Occipital lobe (tissue), 2 donors: ENCODE measurements at regions not wholly inside any gene's neighbourhood (a gene's known extent, or its start where the extent isn't known, plus 50 kb on each side); places are given as distances from the start of the nearest gene placed in this dataset. TPM values are rescaled to one million over a fixed set of nuclear protein-coding genes. Genes with fewer than 3 reads are reported as not detected.
A peak's percentile ranks its signal among the peaks of the same experiment; 100 is the strongest.

ENCODE experiments used
- DNase-seq: peaks from one replicate; lab custom pipeline; 2025; lab: John Stamatoyannopoulos, UW
- small RNA-seq: library from RNA; depleted of rRNA; stranded (forward); fragments of <200 nt; gene quantifications from one replicate; pipeline ENCODE3, GENCODE V24; 2014

DNA sequence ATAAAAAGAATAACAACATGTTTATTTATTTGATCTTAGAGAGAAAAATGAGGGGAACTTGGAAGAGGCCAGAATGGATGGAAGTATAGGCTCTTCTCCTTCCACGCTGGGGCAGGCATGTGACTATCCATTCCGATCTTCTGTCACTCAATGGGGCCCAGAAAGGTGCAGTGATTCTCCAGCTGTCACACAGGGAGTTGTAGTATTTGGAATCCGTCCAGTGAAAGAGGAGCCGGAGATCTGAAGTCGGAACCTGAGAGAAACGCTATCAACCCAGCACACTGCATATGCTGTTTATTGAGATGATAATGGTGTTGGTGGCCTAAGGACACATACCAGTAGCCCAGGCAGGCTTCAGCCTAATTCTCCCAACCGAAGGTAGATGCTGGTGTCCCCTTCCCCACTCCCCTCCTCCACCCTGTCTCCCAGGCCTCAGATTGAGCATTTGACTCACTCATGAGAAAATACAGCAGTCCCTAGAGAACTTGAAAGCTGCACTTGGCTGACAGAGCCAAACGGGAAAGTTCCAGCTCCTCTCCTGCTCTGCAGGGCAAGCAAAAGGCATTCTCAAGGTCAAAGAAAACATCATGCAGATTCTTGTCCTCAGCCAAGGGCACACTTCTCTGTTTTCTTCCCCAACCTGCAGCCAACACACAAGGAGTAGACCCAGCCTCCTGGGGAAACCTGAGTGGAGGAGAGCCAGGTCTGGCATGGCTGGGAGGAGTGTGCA is 100.4 kb downstream of the IRF2BPL start:
- no peak for DNase-seq

DNA sequence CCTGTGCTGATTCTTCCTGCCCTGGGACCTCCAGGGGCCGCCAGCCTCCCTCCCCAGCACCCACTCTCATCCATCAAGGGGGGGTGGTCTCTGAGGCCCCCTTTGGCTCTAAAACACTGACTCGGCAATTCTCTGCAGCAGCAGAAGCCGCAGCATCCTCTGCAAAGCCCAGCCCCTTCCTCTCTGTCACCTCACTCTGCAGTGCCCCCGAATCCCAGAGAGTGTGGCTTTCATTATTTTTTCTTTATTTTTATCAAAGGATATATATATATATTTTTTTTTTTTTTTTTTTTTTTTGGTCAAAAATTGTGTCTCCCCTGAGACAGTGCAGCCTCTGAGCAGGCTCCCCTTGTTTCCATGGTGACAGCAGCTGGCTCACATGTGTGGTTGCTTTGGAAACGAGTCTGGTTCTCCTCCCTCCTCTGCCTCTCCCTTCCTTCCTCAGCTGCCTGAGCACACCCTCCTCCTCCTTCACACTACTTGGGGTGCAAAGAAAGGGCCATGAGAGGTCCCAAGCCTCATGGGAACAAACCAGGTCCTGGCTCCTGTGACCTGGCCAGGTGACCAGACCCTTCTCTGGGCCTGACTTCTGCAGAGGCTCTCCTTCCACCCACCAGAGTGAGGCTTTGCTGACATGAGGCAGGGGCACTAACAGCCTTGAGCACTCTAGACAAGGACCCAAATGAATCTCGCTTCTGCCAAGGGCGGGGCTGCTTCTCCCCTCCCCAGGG is 100.5 kb downstream of the LRRC74A start:
- DNase-seq: peak; percentile 57

DNA sequence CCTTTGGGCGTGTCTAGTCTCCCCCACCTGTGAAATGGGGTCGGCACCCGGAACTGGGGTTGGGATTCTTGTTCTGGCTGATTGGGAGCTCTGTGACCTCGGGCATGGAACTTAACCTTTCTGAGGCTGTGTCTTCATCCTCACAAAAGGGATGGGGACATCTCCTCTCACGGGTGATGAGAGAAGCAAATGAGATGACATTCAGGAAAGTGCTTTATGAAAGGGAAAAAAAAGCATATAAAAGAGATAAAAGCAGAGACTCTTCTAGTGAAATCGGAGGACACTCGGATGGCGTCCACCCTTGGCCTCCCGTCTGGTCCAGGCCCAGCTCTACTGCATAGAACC is 98.9 kb downstream of the LRRC74A start:
- DNase-seq: no peak

DNA sequence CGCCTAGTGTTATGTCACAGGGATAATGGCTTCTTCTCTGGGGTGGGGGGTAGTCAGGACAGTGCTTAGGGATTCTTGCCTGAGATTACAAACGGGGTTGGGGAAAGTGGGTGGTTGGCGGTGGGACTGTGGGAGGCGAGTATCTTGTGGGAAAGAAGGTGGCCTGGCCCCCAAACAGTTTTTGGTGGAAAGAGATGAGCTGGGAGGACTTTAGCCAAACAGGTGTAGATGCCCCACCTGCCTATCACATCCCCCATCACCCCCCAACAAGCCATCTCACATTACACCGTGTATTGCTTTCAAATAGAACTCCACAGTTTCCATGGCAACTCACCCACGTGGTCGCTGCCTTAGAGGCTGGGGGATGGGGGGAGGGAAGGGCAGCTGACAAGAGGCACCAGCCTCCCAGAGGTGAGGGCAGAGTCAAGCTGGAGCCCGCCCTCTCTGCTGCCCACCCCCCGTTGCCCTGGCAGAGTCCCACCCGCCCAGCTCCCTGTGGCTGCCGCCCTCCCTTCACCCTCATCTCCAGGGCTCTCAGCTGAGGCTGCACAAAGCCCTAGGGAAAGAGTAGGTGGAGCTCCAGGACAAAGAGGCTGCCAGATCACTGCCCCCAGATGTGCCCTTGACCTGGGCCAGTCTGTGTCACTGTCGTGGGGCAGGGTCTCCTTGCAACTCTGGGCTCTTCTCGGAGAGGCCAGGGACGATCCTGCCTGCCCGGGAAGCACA is 98.3 kb downstream of the LRRC74A start:
- peak; percentile 67 for DNase-seq

DNA sequence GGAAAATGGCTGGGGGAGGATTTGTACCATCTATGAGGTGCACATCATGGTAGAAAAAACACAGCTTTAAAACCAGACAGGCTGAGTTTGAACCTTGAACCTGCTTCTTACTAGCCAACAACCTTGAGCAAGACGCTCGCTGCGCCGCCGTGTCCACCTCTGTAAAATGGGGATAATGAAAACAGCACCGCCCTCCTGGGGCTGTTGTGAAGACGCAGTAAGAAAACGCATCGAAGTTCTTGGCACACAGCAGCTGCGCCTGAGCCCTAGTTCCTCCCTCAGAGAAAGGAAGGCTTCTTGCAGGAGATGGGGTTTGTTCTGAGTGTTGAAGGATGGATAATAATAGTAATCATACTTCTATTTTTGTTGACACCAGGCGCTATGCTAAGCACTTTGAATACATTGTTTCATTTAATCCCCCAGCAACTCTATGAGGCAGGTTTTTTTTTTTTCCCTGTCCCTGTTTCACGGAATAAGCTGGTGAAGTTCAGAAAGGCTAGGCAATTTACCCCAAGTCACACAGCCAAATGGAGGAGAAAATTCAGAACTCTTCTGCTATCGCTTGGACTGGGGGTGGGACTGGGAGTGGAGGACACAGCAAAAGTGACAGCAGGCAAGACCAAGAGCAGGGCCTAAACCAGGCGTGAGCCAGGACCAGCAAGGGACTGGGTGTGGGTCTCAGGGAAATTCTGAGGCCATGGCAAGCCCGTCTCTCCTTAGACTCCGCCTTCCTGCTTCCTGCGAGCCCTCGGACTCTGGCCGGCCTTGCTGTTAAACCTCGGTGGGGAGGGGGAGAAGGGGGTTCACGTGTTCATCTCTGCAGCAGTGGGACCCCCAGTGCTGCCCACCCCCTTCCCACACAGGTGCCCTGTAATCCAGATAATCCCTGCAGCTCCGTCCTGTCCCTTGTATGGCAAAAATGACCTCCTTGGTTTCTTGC is 97.5 kb downstream of the LRRC74A start:
- DNase-seq: peak; percentile 17

DNA sequence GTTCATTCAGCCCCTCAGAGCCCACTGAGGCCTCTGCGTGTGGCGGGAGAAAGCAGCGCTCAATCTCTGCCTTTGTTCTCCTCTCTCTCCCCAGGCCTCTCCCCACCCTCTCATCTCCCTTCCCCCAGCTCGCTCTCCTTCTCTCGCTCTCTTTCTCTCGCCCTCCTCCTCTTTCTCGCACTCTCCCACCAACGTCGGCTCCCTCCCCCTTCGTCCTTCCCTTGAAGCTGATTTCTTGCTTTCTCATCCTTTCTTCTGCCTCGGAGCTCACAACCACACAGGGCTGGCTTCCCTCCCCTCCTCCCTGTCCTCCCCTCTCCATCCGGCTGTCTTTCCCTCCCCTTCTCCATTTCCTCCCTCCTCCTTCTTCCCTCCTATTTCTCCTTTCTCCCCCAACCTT is 96.4 kb downstream of the LRRC74A start:
- peak; percentile 47 for DNase-seq

DNA sequence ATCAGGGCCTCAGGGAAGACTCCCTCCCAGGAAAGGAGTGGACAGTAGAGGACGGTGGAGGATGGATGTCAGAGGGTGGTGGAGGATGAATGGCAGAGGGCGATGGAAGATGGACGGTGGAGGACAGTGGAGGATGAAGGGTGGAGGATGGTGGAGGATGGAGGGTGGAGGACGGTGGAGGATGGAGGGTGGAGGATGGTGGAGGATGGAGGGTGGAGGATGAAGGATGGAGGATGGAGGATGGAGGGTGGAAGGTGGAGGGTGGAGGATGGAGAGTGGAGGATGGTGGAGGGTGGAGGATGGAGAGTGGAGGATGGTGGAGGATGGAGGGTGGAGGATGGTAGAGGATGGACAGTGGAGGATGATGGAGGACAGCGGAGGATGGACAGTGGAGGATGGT is 95.9 kb downstream of the LRRC74A start:
- no peak for DNase-seq

DNA sequence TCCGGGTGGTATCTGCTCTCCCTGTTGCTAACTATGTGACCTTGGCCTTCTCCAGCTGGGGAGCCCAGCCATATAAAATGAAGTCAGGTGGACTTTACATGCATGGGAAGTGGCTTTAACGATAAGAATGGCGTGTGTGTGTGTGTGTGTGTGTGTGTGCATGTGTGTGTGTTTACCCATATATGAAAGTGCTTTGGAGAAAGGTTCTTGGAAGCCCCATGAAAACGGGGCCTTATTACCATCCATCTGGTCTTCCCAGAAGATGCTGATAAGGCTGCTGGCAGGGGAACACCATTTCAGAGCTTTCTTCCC is 94.8 kb downstream of the LRRC74A start:
- DNase-seq: no peak

DNA sequence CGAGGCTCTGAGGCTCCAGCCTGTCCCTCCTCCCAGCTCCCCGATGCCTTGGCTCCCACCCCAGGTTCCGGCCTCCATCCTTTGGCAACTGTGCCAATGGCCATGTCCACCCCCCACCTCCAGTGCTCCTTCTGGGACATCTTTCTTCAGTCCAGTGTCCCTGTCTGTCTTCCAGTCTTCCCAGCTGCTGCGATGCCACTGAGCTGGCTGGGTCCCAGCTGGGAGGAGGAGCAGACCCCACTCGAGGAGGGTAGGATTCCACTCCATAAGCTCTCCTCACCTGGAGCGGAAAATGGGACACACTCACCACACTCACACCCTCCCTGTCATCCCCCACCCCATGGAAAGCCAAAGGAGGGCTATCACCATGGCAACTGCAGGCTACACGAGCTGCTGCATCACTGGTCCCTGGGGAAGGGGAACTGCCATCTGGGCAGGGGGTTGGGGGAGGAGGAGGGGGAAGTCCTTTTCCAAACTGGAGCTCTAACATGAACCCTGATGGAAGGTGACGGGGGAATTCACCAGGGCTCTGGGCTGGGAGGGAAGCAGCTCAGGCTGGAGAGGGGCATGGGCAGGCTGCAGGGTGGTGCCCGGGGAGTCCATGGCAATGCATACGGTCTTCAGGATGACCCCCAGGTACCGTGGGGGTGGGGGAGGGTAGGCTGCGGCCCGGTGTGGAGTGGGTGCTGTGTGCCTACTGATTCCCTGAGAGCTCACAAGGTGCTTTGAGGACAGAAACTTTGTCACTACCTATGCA is 94.3 kb downstream of the LRRC74A start:
- DNase-seq: no peak

DNA sequence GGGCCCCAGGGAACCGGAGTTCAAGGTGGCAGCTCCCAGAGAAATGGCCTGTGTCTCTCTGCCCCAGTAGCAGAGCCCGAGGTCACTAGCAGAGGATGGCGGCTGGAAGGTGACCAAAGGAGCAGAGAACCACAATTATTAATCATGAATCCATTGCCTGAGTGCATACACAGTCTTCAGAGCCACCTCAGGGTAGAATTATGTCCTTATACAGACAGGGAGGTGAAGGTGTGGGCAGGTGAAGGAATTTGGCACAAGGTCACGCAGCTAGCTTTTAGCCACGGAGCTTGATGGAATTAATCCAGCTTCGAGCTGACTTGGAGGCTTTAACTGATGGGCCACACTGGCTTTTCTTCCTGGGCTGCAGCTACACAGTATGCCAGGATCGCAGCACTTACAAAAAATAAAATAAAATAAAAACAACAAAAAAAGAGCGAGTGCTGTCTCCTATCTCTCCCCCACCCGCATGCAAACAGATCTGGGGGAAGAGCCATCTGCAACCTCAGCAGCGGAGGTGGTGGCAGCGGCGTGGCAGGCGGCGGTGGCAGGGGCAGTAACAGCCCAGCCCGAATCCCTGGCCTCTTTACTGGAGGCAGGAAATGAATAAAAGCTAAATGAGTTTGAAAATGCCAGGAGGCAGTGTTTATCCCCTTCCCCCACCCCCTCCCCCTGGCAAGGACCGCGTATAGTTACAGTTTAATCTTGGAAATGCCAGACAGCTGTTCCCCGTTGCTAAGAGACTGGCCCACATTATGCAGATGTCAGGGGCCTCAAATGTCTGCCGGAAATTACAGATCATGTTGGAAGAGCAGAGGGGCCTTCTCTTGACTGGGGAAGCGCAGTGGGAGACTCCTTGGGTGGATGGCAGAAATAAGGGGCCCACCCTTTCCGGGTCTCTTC is 93.5 kb downstream of the LRRC74A start:
- DNase-seq: peak; percentile 45

Small RNA genes lying in the stretch of these regions (small RNA-seq; reads per million reads assigned to genes)
- not detected for gene RN7SL356P
